Stimulated activated CD4-positive, alpha-beta T cell treated with anti-CD3 and anti-CD28 coated beads, Interleukin-15, amount 100 ng/mL, for 48 hours (primary cell): ENCODE measurements at regions not wholly inside any gene's neighbourhood (a gene's known extent, or its start where the extent isn't known, plus 50 kb on each side); places are given as distances from the start of the nearest gene placed in this dataset.

ENCODE experiments used
- DNase-seq, 2 donors: peaks; one replicate each; pipeline ENCODE4 v3.0.0-alpha.2; 2020; ENCODE audit warnings: low read depth in 2 of 2

DNA sequence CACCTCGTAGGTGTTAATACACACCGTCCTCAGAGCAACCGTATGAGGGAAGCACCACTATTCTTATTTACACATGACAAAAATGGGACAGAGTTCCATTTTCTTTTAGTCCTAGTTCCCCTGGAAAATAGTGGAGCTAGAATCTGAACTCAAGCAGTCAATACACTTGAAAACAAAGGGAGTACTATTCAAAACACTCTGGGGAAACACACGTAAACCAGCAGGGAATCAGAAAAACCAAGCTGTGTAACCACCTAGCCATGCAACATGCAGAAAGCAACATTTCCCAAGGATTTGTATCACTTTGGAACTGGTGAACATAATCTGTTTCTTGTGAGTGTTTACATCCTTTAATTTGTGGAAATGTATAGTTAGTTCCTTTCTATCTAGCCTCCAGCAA, 208.2 kb downstream of the UBE2E3 start:
- DNase-seq: no peak

DNA sequence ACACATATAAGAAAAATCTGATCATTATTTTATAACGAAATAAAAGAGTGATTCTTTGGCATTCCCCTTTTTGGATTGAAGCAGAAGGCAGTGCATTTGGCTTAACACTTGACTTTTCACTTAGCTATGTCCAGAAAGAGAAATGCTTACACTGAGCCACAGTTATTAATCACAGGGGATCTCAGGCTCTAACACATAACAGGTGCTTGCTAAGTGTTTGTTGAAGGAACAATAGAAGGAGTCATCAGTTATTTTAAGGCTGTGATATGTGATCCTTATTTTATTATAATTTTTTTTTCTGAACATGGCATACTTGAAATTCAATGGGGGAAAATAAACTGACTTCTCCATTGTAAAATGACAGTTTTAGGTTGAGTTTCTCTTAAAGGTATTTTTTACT, 209.5 kb downstream of the UBE2E3 start:
- DNase-seq: no peak

DNA sequence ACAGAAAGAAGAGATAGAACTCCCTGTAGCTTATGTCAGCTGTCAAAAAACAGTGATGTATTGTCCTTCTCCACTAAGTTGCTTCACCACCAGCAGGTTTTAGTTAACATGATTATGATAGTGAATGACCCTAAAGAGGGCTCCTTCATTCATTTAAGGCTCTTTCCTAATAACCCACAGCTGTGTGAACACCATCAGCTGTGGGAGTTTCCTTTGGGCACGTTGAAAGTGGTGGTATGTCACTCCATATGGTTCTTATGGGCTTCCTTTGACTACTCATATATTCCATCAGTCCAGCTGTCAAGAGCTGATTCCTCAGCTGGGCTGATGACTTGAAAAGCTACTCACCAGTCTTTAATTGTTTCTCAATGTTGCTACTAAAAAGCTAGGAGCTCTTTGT, 210.3 kb downstream of the UBE2E3 start:
- DNase-seq: no peak

DNA sequence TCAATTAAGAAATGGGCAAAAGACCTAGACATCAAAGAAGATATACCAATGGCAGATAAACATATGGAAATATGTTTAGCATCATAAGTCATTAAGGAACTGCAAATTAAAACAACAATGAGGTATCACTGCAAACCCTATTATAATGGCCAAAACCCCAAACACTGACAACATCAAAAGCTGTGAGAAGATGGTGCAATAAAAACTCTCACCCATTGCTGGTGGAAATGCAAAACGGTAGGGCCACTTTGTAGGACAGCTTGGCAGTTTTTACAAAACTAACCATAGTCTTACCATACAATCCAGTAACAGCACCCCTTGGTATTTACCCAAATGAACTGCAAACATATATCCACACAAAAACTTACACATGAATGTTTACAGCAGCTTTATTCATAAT, 213.1 kb downstream of the UBE2E3 start:
- DNase-seq: no peak

DNA sequence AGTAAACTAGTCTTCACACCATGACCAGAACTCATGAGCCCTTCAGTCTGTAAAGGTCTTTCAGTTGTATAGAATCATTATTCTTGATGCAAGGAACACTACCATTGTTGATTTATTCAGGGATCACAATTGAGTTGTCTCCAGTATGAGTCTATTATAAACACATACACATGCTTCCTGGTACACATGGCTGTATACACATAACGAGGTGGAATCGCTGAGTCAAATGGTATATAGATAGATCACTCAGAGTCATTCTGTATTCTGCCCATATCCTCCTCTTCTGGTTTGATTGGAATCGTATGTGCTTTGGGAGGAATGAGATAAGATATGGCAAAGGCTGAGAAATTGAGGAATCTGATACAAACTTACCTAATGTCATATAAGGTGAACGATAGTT, 216.0 kb downstream of the UBE2E3 start:
- no peak for DNase-seq

DNA sequence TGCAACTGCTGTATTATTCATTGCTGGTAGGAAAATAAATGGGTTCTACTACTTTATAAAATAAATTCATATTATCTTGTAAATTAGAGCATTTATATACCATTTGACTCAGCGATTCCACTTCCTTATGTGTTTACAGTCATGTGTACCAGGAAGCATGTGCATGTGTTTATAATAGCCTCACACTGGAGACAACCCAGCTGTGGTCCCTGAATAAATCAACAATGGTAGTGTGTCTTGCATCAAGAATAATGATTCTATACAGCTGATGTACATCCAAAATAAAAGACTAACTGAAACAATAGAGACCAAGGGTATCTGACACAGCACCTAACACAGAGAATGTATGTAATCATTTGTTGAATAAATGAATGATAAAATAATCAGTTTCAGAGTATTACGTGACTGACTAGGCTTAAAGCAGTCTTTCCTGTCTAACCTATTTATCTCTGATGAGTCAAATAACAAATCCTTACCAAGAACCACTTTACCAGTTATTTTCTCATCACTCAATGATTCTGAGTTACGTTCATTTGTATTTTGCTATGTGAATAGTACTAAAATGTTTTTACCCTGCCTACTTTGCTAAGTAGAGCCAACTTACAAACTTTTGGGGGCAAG, 216.8 kb downstream of the UBE2E3 start:
- DNase-seq: no peak

DNA sequence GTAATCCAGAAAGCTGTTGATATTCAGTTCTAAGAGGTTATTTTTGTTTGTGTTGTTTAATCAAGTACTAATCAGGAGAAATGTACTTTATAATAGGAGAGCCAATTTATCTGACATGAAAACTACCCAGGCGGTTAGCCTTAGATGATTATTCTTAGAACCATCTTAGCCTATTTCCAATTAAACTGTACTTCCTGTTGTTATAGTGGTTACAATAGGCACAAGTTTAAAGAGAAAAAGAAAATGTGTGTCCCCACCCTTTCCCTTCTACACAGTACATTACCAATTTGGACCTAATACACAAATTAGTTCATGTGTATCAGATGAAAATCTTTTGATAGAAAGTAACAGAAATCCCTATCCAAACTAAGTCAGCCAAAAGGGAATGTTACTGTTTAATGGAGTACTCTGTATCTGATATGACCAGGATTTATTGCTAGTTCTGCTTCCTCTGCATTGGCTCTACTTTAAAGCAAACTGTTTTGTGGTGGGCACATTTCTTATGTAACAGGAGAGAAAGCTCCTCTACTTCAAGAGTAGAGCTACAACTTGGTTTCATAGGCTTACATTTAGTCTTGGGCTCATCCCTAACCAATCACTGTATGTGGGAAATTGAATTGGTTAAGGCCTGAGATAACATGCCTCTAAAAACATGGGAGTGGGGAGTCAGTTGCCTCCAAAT, 217.9 kb downstream of the UBE2E3 start:
- no peak for DNase-seq

DNA sequence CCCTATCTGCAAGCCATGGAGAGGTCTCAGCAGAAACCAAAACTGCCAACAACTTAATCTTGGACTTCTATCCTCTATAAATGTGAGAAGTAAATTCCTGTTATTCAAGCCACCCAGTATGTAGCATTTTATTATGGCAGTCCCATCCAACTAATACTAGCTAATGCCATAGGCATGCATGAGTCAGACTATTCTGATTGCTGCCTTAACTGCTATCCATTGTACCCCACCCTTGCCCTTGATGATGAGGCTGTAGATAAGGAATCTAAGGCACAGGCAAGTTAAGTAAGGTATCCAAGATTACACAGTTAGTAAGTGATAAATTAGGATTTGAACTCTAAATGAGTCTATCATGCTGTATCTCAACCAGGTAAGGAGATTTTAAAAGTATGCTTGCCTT, 223.0 kb downstream of the UBE2E3 start:
- no peak for DNase-seq

DNA sequence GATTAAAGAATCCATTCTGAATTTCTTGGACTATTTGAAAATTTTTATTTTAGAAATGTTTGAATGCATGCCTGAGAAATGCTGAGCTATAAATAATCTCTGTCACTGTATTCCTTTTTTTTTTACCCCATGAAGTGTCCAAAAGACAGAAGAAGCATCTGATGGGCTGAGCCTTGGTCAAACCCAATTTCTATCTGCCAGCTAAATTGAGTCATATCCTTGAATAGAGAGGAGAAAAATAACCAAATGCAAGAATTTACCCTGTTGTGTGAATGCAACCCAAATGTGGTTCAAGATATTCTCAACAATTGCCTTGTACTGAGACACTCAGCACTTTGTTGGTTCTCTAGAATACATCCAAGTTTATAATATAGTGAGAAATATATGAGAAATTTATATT, 223.5 kb downstream of the UBE2E3 start:
- no peak for DNase-seq

DNA sequence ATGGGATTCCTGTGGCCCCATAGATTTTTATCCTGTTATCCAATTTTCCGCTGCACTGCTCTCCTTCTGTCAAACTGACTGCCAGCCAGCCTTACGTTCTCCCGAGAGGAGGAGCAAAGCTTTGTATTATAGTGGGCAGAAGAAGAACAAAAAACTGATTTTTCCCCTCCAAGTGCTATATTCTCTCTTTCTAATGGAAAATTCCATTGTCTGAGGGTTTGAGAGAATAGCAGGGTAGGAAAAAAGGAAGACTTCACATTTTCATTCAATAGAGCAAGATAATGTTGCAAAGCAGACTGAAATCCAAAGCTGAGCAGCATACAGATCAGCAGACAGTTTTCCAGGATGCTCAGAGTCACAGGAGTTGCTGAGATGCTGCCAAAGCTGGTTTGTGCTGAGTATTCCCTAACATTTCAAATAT, 238.0 kb downstream of the UBE2E3 start:
- no peak for DNase-seq

DNA sequence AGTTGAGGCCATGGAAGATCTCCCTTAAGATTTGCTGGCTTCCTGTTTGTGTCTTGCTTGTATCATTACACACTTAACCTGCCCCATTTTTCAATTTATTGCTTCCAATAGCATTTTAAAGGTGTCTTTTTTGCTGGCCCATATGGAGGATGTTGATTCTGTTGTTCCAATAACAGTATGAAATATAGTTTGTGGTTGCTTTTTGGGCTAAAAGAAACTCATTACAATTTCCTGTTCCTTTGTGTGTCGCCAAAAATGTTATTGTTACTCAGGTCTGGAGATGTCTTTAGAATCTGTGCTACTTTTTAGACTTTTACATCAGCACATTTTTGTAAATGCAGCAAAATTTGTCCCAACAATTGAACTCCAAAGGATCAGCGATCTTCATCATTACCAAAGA, 234.0 kb upstream of the ITGA4 start:
- DNase-seq: no peak

DNA sequence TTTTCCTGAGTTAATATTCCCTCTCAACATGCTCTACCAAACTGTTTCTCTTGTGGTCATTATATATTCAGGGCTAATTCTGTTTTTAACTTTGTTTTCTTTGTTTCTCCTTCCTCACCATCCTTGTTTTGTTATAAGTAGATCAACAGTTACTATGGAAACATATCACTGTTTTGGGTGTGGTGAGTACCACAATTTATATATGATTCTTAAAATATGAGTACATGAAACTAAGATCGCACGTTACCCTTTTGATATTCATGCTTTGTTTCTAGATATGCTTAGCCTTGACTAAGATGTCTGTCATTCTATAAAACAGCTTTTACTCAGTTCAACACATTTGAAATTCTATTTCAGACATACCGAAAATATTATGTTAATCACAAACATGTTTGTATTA, 232.3 kb upstream of the ITGA4 start:
- no peak for DNase-seq

DNA sequence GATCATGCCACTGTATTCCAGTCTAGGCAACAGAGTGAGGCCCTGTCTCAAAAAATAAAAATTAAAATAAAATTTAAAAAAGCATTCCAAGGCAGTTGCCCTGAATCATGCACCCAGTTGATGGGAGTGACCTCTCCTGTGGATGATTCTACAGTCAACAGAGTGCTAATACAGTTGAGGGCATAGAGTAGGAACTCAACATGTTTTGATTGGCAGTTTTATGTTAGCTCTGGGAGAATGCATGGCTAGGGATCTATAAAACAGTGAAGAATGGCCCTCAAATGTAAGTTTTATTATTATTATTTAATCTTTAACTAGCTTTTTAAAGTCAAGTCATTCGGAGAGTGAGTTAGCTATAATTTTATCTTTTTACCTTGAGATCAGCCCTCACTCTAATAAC, 228.5 kb upstream of the ITGA4 start:
- DNase-seq: no peak

DNA sequence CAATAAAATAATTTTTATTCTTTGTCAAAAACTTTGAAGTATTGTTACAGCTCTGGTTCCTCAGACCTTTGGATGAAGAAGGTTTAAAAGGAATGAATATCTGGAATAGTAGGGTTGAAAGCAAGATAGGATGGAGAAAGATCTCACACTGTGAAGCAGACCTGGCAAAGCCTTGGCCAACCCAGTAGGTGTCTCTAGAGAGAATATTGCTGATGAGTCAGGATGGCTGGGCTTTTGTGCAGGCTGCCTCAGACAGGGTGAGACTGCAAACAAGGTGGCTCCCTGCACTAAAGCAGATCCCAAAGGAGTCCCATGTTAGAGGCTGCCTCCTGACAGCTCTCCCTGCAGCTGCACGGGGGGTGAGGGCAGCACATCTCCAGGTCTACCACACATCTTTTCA, 226.0 kb upstream of the ITGA4 start:
- DNase-seq: no peak

DNA sequence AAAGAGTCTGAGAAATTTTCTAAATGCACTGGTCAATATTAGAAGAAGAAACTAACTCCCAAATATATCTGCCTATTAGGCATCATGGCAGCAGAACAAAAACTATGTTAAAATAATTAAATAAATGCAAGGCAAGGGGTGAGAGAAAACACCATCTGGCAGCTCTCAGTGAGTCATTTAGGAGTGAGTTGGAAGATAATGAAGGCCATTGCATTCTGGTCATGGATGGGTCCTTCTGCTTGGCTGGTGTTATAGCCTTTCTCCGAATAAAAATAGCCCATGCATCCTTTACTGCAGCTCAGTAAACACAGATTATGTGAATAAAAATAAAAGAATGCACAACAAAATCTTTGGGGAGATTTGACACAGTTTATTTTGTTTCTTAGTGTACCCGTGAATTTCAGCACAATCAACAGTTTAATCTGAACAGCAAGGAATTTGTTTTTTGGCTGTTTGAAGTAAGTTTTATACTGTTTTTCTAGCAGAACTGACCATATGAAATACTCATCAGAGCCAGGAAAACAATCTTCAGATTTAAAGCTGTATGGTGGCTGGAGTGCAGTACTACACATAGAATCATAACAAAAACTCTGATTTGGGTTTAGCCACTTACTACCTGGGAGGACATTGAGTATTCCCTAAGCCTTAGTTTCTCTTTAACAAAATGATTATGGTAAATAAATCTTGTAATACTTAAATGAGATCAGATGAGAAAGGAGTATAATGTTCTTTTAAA, 225.1 kb upstream of the ITGA4 start:
- DNase-seq: no peak

DNA sequence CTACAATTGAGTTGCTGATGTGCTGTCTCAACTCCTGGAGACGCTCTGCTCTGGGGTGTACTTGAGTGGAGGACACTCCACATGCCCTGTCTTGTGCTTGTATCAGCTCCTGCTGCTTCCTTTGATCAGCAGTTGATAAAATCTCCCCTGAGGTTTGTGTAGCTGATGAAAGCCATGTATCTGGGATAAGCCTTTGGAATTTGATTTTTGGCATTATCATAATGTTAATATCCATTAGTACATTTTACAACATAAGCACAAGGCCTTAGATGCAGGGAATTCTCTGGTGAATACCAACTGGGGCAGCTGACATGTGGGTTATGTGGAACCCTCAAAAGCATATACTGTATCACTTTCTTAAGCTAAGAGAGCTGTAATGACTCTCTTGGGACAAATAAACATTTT, 222.7 kb upstream of the ITGA4 start:
- no peak for DNase-seq

DNA sequence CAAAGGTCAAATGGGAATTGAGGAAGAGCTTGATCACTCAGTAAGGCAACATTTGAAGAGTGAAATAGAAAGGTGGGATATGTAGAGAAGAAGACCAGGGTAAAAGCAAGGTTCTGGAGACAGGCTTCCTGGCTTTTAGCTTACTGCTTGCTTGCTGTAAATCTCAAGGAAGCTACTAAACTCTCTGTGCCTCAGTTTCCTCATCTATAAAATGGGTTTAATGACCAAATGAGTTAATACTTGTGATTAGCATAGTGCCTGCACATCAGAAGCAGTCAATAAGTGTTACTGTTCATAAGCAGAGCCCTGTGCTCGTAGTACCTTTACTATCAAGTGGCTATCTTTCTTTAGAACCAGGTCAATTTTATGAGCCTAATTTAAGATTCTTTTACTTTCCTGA, 222.2 kb upstream of the ITGA4 start:
- DNase-seq: no peak

DNA sequence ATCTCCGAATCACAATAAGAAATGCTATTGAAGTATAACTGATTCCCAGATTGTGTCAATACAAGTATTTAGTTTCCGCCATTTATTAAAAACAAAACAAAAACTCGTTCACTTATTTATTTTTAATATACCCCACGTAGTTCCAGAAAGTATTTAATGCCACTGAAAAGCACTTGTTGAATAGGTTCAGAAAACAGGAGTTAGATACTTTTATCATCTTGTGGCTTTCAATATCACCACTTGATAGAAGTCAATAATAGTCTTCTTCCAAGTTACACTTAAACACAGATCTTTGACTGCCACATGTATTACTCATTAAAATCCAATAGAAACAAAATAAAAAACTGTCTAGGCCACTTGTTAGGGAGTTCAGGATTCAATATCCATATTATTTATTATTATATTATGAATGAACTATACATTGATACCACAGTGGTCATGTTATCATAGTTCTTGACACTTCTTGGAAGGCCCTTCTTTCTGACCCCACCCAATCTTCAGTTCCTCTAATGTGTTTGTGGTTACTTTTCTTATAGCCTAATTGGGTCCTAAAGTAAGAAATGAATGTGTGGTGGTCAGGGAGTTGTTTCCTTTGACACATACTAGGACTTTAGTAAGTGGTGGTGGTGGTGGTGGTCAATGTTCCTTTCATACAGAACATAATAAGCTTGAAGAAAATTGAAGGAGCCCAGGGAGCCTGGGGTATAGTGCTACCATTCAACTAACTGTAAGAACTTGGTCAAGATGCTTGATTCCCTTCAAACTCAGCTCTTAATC, 221.3 kb upstream of the ITGA4 start:
- no peak for DNase-seq

DNA sequence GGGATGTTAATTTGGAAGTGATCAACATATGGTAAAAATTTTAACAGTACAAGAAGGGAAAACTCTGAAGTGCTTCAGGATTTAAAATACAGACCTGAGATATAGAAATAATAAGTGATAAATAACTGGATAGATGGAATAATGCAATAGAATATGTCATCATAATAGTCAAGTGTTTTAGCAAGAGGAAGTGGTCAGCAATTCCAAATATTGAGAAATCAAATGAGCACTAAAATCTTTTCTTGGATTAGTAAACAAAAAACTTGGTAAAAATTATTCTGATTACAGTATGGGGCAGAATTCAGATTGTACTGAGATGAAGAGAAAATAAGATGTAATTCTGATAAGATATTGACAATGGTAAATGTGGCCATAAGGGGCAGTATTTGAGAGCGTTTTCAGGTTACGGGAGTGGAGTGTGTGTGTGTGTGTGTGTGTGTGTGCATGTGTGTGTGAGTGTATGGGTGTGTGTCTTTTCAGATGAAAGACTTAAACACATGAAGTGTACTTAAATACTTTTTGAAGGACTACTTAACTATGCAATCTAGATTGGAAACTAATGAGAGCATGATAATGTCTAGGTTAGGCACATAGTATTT, 217.9 kb upstream of the ITGA4 start:
- peak in 1 of 2 donors; percentile 10 for DNase-seq

DNA sequence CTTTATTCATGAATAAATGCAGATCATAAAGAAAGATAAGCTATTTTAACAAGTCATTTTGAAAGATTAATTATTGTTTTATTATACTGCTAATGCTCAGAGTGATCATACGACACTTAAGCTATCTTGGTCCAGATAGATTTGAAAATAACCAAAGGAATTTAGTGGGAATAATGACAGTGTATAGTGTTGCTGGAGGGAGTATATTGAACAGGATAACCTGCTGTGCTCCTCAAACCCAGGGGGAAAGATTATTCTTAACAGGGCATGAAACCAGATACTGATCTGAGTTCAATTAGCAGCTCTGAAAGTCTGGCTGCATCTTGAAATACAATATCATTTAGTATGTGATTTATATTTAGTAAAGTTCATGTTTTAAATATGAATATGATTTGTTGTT, 216.3 kb upstream of the ITGA4 start:
- DNase-seq: no peak

DNA sequence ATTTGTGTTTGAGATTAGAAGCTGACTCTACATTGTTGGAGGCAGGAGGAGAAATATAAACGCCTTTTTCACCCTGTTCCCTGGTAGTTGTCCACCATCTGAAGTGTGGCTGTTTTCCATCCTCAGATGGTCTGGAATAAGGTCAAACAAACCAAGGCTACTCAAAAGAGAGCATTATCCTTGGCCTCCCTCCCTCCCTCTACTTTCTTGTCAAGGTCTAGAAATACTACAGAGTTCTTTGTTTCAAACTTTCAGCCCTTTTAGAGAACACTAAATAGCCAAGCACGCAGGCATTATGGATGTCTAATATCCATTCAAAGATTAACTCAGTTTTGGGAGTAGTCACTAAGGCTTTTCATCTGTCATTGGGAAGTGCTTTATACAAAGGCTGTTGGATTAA, 215.8 kb upstream of the ITGA4 start:
- no peak for DNase-seq

DNA sequence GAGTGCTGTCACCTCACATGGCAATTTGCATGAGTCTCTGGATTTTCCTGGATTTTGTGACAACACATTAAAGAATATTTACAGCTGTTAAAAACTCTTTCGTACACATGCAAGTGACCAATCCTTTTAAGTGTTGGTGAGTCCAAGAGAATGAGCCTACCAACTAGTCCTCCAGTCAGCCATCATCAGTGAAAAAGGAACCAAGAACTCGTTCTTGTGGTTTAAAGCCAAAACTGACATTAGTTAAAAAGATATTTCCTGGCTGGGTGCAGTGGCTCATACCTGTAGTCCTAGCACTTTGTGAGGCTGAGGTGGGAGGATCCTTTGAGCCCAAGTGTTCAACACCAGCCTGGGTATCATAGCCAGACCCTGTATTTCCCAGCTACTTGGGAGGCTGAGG, 215.4 kb upstream of the ITGA4 start:
- DNase-seq: no peak
